ENCODE measurements at regions not wholly inside any gene's neighbourhood (a gene's known extent, or its start where the extent isn't known, plus 50 kb on each side); places are given as distances from the start of the nearest gene placed in this dataset.

- H3K36me3 ChIP-seq (ENCODE audit: control insufficient read depth, insufficient read depth, low read length) = no peaks in the 10 kb centered on the region
- Mint-ChIP-seq H3K27me3 (ENCODE audit: insufficient read depth, unreplicated experiment) (no peaks in the 10 kb centered on the region), H3K4me3 (ENCODE audit: unreplicated experiment) (no peak overlapping the region), H3K36me3 (ENCODE audit: insufficient read depth, unreplicated experiment) (no peaks in the 10 kb centered on the region), H3K9me3 (ENCODE audit: unreplicated experiment) (no peaks in the 10 kb centered on the region), H3K27ac (ENCODE audit: unreplicated experiment) (no peak overlapping the region), H3K4me1 (ENCODE audit: low read depth, unreplicated experiment) (no peaks in the 10 kb centered on the region)
- peaks cover under 1% of the 10 kb centered on the region; the same call in 1 of the 2 replicates for H3K4me1 ChIP-seq
- POLR2A ChIA-PET = no interaction called here
- CTCF ChIA-PET = no interaction called here
- intact Hi-C loops (cut with micrococcal nuclease; ENCODE audit: unreplicated experiment) = no loop called here
- no peaks in the 10 kb centered on the region for H3K27me3 ChIP-seq (replicated peaks; ENCODE audit: control insufficient read depth, insufficient read depth, low read length)
- no peaks in the 10 kb centered on the region for H3K9me3 ChIP-seq
- no TSS peak for BruUV-seq (replicated peaks)
- no peak for TF ChIP-seq CTCF (IDR thresholded peaks at IDR 0.05; ENCODE audit: insufficient read depth in 1 of 2, low read depth in 1 of 2, low read length in 1 of 2, severe bottlenecking in 1 of 2, unreplicated experiment in 1 of 2)
- no peak for DNase-seq
- no peak overlapping the region for H3K4me3 ChIP-seq (ENCODE audit: low read depth, low read length)
Observed at GRCh38 chr9:89674667-89675057, 69.8 kb downstream of the GADD45G start.

GRCh38 chr9:89675058-89675742 lies 70.4 kb downstream of the GADD45G start:
- Histone ChIP-seq H3K36me3 (ENCODE audit: control insufficient read depth, insufficient read depth, low read length) (no peaks in the 10 kb centered on the region), H3K4me1 (no peaks in the 10 kb centered on the region), H3K27me3 (replicated peaks; ENCODE audit: control insufficient read depth, insufficient read depth, low read length) (no peaks in the 10 kb centered on the region), H3K4me3 (ENCODE audit: low read depth, low read length) (no peak overlapping the region), H3K9me3 (no peaks in the 10 kb centered on the region)
- no peak overlapping the region for H3K4me3 Mint-ChIP-seq (ENCODE audit: unreplicated experiment)
- no peaks in the 10 kb centered on the region for H3K36me3 Mint-ChIP-seq (ENCODE audit: insufficient read depth, unreplicated experiment)
- no TSS peak for BruUV-seq (replicated peaks)
- no peak overlapping the region for H3K27ac Mint-ChIP-seq (ENCODE audit: unreplicated experiment)
- no peaks in the 10 kb centered on the region for H3K9me3 Mint-ChIP-seq (ENCODE audit: unreplicated experiment)
- CTCF ChIA-PET = no interaction called here
- no peak for TF ChIP-seq CTCF (IDR thresholded peaks at IDR 0.05; ENCODE audit: insufficient read depth in 1 of 2, low read depth in 1 of 2, low read length in 1 of 2, severe bottlenecking in 1 of 2, unreplicated experiment in 1 of 2)
- intact Hi-C loops (cut with micrococcal nuclease; ENCODE audit: unreplicated experiment) = no loop called here
- no peaks in the 10 kb centered on the region for H3K27me3 Mint-ChIP-seq (ENCODE audit: insufficient read depth, unreplicated experiment)
- no peaks in the 10 kb centered on the region for H3K4me1 Mint-ChIP-seq (ENCODE audit: low read depth, unreplicated experiment)
- DNase-seq = no peak
- POLR2A ChIA-PET = no interaction called here

GRCh38 chr9:89676281-89676680 lies 71.5 kb downstream of the GADD45G start:
- Mint-ChIP-seq H3K4me1 (ENCODE audit: low read depth, unreplicated experiment) (no peaks in the 10 kb centered on the region), H3K36me3 (ENCODE audit: insufficient read depth, unreplicated experiment) (no peaks in the 10 kb centered on the region), H3K9me3 (ENCODE audit: unreplicated experiment) (no peaks in the 10 kb centered on the region), H3K27ac (ENCODE audit: unreplicated experiment) (no peak overlapping the region), H3K27me3 (ENCODE audit: insufficient read depth, unreplicated experiment) (no peaks in the 10 kb centered on the region), H3K4me3 (ENCODE audit: unreplicated experiment) (no peak overlapping the region)
- DNase-seq = no peak
- intact Hi-C loops (cut with micrococcal nuclease; ENCODE audit: unreplicated experiment) = no loop called here
- Histone ChIP-seq H3K9me3 (no peaks in the 10 kb centered on the region), H3K36me3 (ENCODE audit: control insufficient read depth, insufficient read depth, low read length) (no peaks in the 10 kb centered on the region), H3K27me3 (replicated peaks; ENCODE audit: control insufficient read depth, insufficient read depth, low read length) (no peaks in the 10 kb centered on the region), H3K4me3 (ENCODE audit: low read depth, low read length) (no peak overlapping the region), H3K4me1 (no peaks in the 10 kb centered on the region)
- TF ChIP-seq CTCF (IDR thresholded peaks at IDR 0.05; ENCODE audit: insufficient read depth in 1 of 2, low read depth in 1 of 2, low read length in 1 of 2, severe bottlenecking in 1 of 2, unreplicated experiment in 1 of 2) = no peak
- no TSS peak for BruUV-seq (replicated peaks)
- CTCF ChIA-PET = no interaction called here
- POLR2A ChIA-PET = no interaction called here

Measured in Caco-2 (cell line).